ENCODE measurements at regions not wholly inside any gene's neighbourhood (a gene's known extent, or its start where the extent isn't known, plus 50 kb on each side); places are given as distances from the start of the nearest gene placed in this dataset.

DNA sequence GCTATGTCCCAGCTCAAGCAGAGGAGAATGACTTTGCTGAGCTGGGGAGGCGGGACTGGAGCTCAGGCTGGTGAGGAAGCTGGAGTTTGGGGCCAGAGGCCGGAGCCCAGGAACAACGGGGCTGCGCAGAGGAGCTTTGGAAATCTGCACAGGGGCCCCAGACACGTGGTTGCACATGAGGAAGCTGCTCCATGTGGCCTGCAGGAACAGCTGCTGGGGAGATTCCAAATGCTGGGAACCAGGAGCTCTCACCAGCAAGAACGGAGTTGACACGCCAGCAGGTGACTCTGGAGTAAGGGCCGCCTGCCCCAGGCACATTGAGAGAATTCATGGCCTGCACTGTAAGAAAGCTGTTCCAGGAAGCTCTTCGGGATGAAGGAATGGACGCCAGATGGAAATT, 91.0 kb downstream of the OLFM1 start:
- no peak for TF ChIP-seq FOXK2 (IDR thresholded peaks at IDR 0.05)
- no peak for TF ChIP-seq FOXM1 (IDR thresholded peaks at IDR 0.05; ENCODE audit: borderline replicate concordance)

Data from HEK293T (cell line).